Suprapubic skin (tissue), 4 donors: ENCODE measurements at regions not wholly inside any gene's neighbourhood (a gene's known extent, or its start where the extent isn't known, plus 50 kb on each side); places are given as distances from the start of the nearest gene placed in this dataset.

ENCODE experiments used
- CTCF ChIP-seq, 2 donors: fragments of 200-600 bp in 1 of 2; fragments of 450-650 bp in 1 of 2; sonication (generic) in 1 of 2; IDR thresholded peaks; one replicate each; pipeline ENCODE4 v1.5.1; 2016 to 2019; ENCODE audit warnings: antibody characterized with exemption in 2 of 2, mild to moderate bottlenecking in 1 of 2, moderate library complexity in 1 of 2
- POLR2A ChIP-seq, 2 donors: fragments of 450-650 bp; IDR thresholded peaks; one replicate each; pipeline ENCODE4 v1.6.1; 2017; ENCODE audit warnings: antibody characterized with exemption in 2 of 2, mild to moderate bottlenecking in 2 of 2, moderate library complexity in 2 of 2
- POLR2AphosphoS5 ChIP-seq, 3 donors: sonication (generic); formaldehyde crosslinking; IDR thresholded peaks; one replicate each; pipeline ENCODE4 v1.6.1; 2017; ENCODE audit warnings: antibody characterized with exemption in 3 of 3

GRCh38 chr7:80379034-80379982 lies 132.6 kb downstream of the GNAT3 start:
- TF ChIP-seq POLR2A (IDR thresholded peaks at IDR 0.05) (no peak), CTCF (IDR thresholded peaks at IDR 0.05) (no peak), POLR2AphosphoS5 (IDR thresholded peaks at IDR 0.05) (no peak)
